ENCODE measurements at regions not wholly inside any gene's neighbourhood (a gene's known extent, or its start where the extent isn't known, plus 50 kb on each side); places are given as distances from the start of the nearest gene placed in this dataset.

DNA sequence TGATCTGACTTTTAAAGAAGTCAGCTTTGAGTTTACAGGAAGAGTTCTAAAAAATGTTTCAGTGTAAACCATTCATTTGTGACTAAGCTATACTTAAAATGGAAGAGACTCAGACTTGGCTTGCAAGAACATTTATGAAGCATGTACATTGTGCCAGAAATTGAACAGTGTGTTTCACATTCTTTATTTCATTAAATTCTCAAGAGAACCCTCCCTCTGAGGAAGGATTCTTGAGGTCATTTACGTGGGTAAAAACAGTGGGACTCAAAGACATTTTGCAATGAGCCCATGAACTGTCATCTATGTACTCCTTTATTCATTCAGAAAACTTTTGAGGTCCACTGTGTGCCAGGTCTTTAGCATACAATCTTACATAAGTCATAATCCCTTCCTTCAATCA, 143.6 kb upstream of the ZNF521 start:
- H3K79me2 ChIP-seq (ENCODE audit: control insufficient read depth, insufficient read depth, low read length), result no peaks in the 10 kb centered on the region
- H4K20me1 ChIP-seq (ENCODE audit: control insufficient read depth, extremely low read depth, insufficient read depth, low read length), result no peaks in the 10 kb centered on the region
- H3K4me1 ChIP-seq (ENCODE audit: control insufficient read depth, extremely low read depth, insufficient read depth, low read length), result no peaks in the 10 kb centered on the region
- no peak overlapping the region for H3K9ac ChIP-seq (ENCODE audit: control insufficient read depth, extremely low read depth, insufficient read depth, low read length)
- H3K9me1 ChIP-seq (ENCODE audit: control insufficient read depth, extremely low read depth, insufficient read depth, low read length), result no peaks in the 10 kb centered on the region
- no peak for DNase-seq (ENCODE audit: low read depth, low spot score)
- no peak overlapping the region for H3K4me2 ChIP-seq (ENCODE audit: control insufficient read depth, extremely low read depth, insufficient read depth, low read depth, low read length)
- FAIRE-seq, result no peak
- H3K9me3 ChIP-seq (ENCODE audit: control insufficient read depth, low read depth, low read length), result no peaks in the 10 kb centered on the region
- H2AFZ ChIP-seq (ENCODE audit: control insufficient read depth, low read length), result no peak overlapping the region
- TF ChIP-seq, protein P1, sequence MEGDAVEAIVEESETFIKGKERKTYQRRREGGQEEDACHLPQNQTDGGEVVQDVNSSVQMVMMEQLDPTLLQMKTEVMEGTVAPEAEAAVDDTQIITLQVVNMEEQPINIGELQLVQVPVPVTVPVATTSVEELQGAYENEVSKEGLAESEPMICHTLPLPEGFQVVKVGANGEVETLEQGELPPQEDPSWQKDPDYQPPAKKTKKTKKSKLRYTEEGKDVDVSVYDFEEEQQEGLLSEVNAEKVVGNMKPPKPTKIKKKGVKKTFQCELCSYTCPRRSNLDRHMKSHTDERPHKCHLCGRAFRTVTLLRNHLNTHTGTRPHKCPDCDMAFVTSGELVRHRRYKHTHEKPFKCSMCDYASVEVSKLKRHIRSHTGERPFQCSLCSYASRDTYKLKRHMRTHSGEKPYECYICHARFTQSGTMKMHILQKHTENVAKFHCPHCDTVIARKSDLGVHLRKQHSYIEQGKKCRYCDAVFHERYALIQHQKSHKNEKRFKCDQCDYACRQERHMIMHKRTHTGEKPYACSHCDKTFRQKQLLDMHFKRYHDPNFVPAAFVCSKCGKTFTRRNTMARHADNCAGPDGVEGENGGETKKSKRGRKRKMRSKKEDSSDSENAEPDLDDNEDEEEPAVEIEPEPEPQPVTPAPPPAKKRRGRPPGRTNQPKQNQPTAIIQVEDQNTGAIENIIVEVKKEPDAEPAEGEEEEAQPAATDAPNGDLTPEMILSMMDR (optimal IDR thresholded peaks at IDR 0.05 in 1 of 3, IDR thresholded peaks at IDR 0.05 in 1 of 3, conservative IDR thresholded peaks at IDR 0.05 in 1 of 3; ENCODE audit: extremely low read depth in 1 of 3, insufficient read depth in 2 of 3, low read length in 3 of 3), result no peak
- TF ChIP-seq EZH2 (IDR thresholded peaks at IDR 0.05; ENCODE audit: low read length), result no peak
- H3K4me3 ChIP-seq (ENCODE audit: control insufficient read depth in 2 of 3, extremely low read depth in 1 of 3, insufficient read depth in 2 of 3, low read depth in 1 of 3, low read length in 3 of 3), result no peak overlapping the region
- H3K36me3 ChIP-seq (ENCODE audit: control insufficient read depth in 2 of 2, extremely low read depth in 1 of 2, insufficient read depth in 2 of 2, low read length in 2 of 2), result no peaks in the 10 kb centered on the region
- no peaks in the 10 kb centered on the region for H3K27me3 ChIP-seq (ENCODE audit: control insufficient read depth, extremely low read depth, insufficient read depth, low read length)
- dilution Hi-C loops (cut with MboI; ENCODE audit: extremely low pct_ligation_motif_present, low sequenced_read_pairs), result no loop called here
- no peak overlapping the region for H3K27ac ChIP-seq (ENCODE audit: control insufficient read depth, insufficient read depth, low read length)

DNA sequence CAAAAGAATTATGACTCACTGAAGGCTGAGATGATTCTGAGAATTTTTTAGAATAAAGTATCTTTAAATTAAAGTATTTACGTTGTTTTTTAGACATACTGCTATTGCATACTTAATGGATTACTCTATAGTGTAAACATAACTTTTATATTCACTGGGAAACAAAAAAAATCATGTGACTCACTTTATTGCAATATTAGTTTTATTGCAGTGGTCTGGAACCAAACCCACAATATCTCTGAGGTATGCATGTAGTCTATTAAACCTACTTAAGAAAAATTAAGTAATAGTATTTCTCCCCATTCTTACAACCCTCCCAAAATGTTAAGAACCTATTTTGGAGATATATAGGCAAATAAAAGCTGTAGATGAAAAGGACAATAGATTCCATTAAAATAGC, 142.9 kb upstream of the ZNF521 start:
- Histone ChIP-seq H3K36me3 (ENCODE audit: control insufficient read depth in 2 of 2, extremely low read depth in 1 of 2, insufficient read depth in 2 of 2, low read length in 2 of 2) (no peaks in the 10 kb centered on the region), H3K27me3 (ENCODE audit: control insufficient read depth, extremely low read depth, insufficient read depth, low read length) (no peaks in the 10 kb centered on the region), H3K27ac (ENCODE audit: control insufficient read depth, insufficient read depth, low read length) (no peak overlapping the region), H3K79me2 (ENCODE audit: control insufficient read depth, insufficient read depth, low read length) (no peaks in the 10 kb centered on the region), H3K4me1 (ENCODE audit: control insufficient read depth, extremely low read depth, insufficient read depth, low read length) (no peaks in the 10 kb centered on the region), H2AFZ (ENCODE audit: control insufficient read depth, low read length) (no peak overlapping the region), H4K20me1 (ENCODE audit: control insufficient read depth, extremely low read depth, insufficient read depth, low read length) (no peaks in the 10 kb centered on the region), H3K4me3 (ENCODE audit: control insufficient read depth in 2 of 3, extremely low read depth in 1 of 3, insufficient read depth in 2 of 3, low read depth in 1 of 3, low read length in 3 of 3) (no peak overlapping the region), H3K9me3 (ENCODE audit: control insufficient read depth, low read depth, low read length) (no peaks in the 10 kb centered on the region), H3K9me1 (ENCODE audit: control insufficient read depth, extremely low read depth, insufficient read depth, low read length) (no peaks in the 10 kb centered on the region), H3K9ac (ENCODE audit: control insufficient read depth, extremely low read depth, insufficient read depth, low read length) (no peak overlapping the region), H3K4me2 (ENCODE audit: control insufficient read depth, extremely low read depth, insufficient read depth, low read depth, low read length) (no peak overlapping the region)
- FAIRE-seq (no peak), DNase-seq (ENCODE audit: low read depth, low spot score) (no peak)
- dilution Hi-C loops (cut with MboI; ENCODE audit: extremely low pct_ligation_motif_present, low sequenced_read_pairs), result no loop called here
- TF ChIP-seq, protein P1 (optimal IDR thresholded peaks at IDR 0.05 in 1 of 3, IDR thresholded peaks at IDR 0.05 in 1 of 3, conservative IDR thresholded peaks at IDR 0.05 in 1 of 3; ENCODE audit: extremely low read depth in 1 of 3, insufficient read depth in 2 of 3, low read length in 3 of 3), result no peak
- no peak for TF ChIP-seq EZH2 (IDR thresholded peaks at IDR 0.05; ENCODE audit: low read length)

All from keratinocyte (primary cell).